Neural cell (in vitro differentiated cells): ENCODE measurements at regions not wholly inside any gene's neighbourhood (a gene's known extent, or its start where the extent isn't known, plus 50 kb on each side); places are given as distances from the start of the nearest gene placed in this dataset.

Source experiments
- CTCF ChIP-seq: fragments of 450-650 bp; IDR thresholded peaks from 2 replicates; pipeline ENCODE4 v1.5.1; 2014; ENCODE audit warnings: antibody characterized with exemption, mild to moderate bottlenecking, moderate library complexity; ENCODE audit not compliant: poor library complexity, severe bottlenecking
- POLR2AphosphoS5 ChIP-seq: IDR thresholded peaks from 2 replicates; pipeline ENCODE4 v1.6.1; 2012

- TF ChIP-seq CTCF = no peak
- no peak for TF ChIP-seq POLR2AphosphoS5
These were observed 337.0 kb upstream of the FZD8 start for GRCh38 chr10:35979116-35979515.
